SU-DHL-6 (cell line): ENCODE measurements at regions not wholly inside any gene's neighbourhood (a gene's known extent, or its start where the extent isn't known, plus 50 kb on each side); places are given as distances from the start of the nearest gene placed in this dataset.

ENCODE experiments used
- H2AFZ ChIP-seq: fragments of 200-600 bp; sonication (generic); 2 replicates; pipeline ENCODE4 v1.6.1; 2014; ENCODE audit warnings: low read depth, mild to moderate bottlenecking, moderate library complexity, mixed read lengths, antibody characterized with exemption, low read length; ENCODE audit not compliant: severe bottlenecking
- H3F3A ChIP-seq: fragments of 200-600 bp; shearing (Covaris generic); 2 replicates; pipeline ENCODE4 v1.6.0; 2016; ENCODE audit warnings: antibody characterized with exemption, mild to moderate bottlenecking; ENCODE audit not compliant: insufficient read depth
- H3K27ac ChIP-seq: fragments of 200-600 bp; sonication (generic); 2 replicates; pipeline ENCODE4 v1.5.1; 2016; ENCODE audit warnings: low read depth, mild to moderate bottlenecking, low read length, moderate library complexity, mixed read lengths
- H3K27me3 ChIP-seq: fragments of 200-600 bp; sonication (generic), shearing (Covaris generic); 2 replicates; pipeline ENCODE4 v1.6.0; 2014; ENCODE audit warnings: mild to moderate bottlenecking, low read length
- H3K36me3 ChIP-seq: fragments of 200-600 bp; sonication (generic); 2 replicates; pipeline ENCODE4 v1.6.1; 2014; ENCODE audit warnings: mild to moderate bottlenecking, low read length, mixed read lengths
- H3K4me2 ChIP-seq: fragments of 300-600, 200-600 bp; shearing (Covaris generic), sonication (generic); 2 replicates; pipeline ENCODE4 v1.6.0; 2014; ENCODE audit warnings: low read length, low read depth, mild to moderate bottlenecking; ENCODE audit not compliant: poor library complexity, severe bottlenecking
- H3K4me3 ChIP-seq: fragments of 200-600 bp; sonication (generic); 2 replicates; pipeline ENCODE4 v1.5.1; 2014; ENCODE audit warnings: antibody characterized with exemption, low read length, mild to moderate bottlenecking, mixed read lengths; ENCODE audit not compliant: insufficient read depth, poor library complexity, severe bottlenecking
- H3K79me2 ChIP-seq: fragments of 200-600 bp; sonication (generic); 2 replicates; pipeline ENCODE4 v1.6.1; 2014; ENCODE audit warnings: mild to moderate bottlenecking, low read length, moderate library complexity; ENCODE audit not compliant: insufficient read depth
- H3K9ac ChIP-seq: fragments of 200-600 bp; sonication (generic); 2 replicates; pipeline ENCODE4 v1.7.0; 2014; ENCODE audit warnings: mild to moderate bottlenecking, low read length
- H3K9me2 ChIP-seq: fragments of 200-600 bp; sonication (generic); replicated peaks from 2 replicates; pipeline ENCODE4 v1.6.1; 2014; ENCODE audit warnings: low read length; ENCODE audit not compliant: insufficient read depth
- H3K9me3 ChIP-seq: fragments of 200-600 bp; sonication (generic); 2 replicates; pipeline ENCODE4 v1.6.1; 2014; ENCODE audit warnings: low read length, mixed read lengths; ENCODE audit not compliant: insufficient read depth
- H4K20me1 ChIP-seq: fragments of 200-600 bp; sonication (generic); 2 replicates; pipeline ENCODE4 v1.6.1; 2014; ENCODE audit warnings: low read depth, mild to moderate bottlenecking, antibody characterized with exemption, low read length, moderate library complexity, mixed read lengths
- CTCF ChIP-seq: fragments of 200-600 bp; sonication (generic); IDR thresholded peaks from one replicate; pipeline ENCODE4 v1.5.1; 2017; ENCODE audit warnings: antibody characterized with exemption, mild to moderate bottlenecking, low read length, moderate library complexity; ENCODE audit not compliant: insufficient read depth, poor library complexity, severe bottlenecking
- EZH2phosphoT487 ChIP-seq: fragments of 200-600 bp; sonication (generic), shearing (Covaris generic); conservative IDR thresholded peaks from 2 replicates; pipeline ENCODE4 v1.6.1; 2018; ENCODE audit warnings: mild to moderate bottlenecking, antibody characterized with exemption, low read length, moderate library complexity, mixed read lengths

- Histone ChIP-seq H3K27me3 (no peaks in the 10 kb centered on the region), H3K9ac (no peak overlapping the region), H2AFZ (no peak overlapping the region), H3K79me2 (no peaks in the 10 kb centered on the region), H3K36me3 (no peaks in the 10 kb centered on the region), H3K9me3 (no peaks in the 10 kb centered on the region), H4K20me1 (no peaks in the 10 kb centered on the region), H3K4me3 (no peak overlapping the region), H3K9me2 (no peaks in the 10 kb centered on the region), H3K4me2 (no peak overlapping the region), H3F3A (no peaks in the 10 kb centered on the region), H3K27ac (no peak overlapping the region)
- TF ChIP-seq CTCF (no peak), EZH2phosphoT487 (no peak)
These were observed 51.6 kb upstream of the TAS2R1 start for GRCh38 chr5:9681706-9682105.
